CD4-positive, alpha-beta T cell treated with Interleukin-15 for 4 hours (primary cell): ENCODE measurements at regions not wholly inside any gene's neighbourhood (a gene's known extent, or its start where the extent isn't known, plus 50 kb on each side); places are given as distances from the start of the nearest gene placed in this dataset.

ENCODE experiments used
- DNase-seq: peaks from one replicate; pipeline ENCODE4 v3.0.0-alpha.2; 2020; ENCODE audit warnings: low spot score

DNA sequence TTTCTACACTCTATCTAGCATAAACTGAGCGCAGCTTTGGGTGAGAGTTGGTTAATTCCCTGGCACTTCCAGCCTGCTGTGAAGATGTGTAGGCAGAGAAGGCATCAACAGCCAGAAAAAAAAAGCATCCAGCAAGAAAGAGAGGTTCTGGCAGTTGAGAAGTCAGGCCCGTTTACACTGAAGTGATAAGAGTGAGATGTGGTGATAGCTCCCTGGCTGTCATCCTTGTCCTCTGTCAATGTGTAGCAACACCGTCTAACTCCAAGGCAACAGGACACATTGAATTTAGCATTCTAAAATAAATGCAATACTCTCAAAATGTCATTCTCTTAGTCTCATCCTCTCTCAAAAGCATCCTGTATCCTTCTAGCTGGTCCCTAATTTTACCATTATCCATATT is 193.6 kb upstream of the BTBD3 start:
- no peak for DNase-seq

DNA sequence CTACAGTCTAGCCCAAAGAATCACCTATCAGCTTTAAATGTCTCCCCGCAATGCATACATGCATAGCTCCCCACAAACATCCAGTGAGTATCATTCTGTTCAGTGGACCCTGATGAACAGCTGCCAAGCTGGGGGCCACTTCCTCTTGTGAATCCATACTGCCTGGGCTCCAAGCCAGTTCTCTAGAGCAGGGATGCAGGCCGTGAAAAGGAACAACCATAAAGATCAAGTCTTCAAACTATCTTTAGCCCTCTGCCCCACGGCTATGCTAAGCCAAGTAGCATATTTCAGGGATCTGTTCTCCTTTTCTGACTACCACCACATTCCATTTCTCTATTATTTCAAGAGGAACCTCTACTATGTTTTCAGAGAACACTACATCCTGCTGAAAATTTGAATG is 191.7 kb upstream of the BTBD3 start:
- no peak for DNase-seq

DNA sequence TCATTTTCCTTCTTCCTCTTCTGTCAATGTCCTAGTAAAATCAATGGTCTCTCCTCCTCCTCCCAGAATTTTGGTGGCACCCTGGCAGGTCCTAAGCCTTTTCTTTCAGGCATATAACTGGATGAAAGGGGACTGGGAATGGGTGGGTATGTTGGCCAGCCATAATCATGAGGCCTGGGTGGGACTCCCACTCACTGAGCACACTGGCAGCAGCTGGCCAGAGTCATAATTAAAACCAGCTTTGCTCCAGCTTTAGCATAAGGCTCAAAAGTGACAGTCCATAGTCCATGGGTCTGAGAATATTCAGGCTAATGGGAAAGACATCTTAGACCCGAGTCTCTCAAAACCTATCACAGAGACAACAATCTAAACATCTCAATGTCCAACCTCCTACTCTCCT is 190.0 kb upstream of the BTBD3 start:
- DNase-seq = no peak

DNA sequence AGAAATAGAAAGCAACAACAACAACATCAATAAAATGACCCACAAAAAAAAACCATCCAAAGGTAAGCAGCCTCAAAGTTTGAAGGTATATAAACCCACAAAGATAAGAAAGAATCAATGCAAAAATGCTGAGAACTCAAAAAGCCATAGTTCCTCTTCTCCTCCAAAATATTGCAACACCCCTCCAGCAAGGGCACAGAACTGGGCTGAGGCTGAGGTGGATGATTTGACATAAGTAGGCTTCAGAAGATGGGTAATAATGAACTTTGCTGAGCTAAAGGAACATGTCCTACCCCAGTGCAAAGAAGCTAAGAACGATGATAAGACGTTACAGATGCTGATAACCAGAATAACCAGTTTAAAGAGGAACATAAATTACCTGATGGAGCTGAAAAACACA is 188.8 kb upstream of the BTBD3 start:
- DNase-seq = no peak

- DNase-seq = no peak
Measured at GRCh38 chr20:11729806-11730205, 187.9 kb upstream of the BTBD3 start.

- DNase-seq = no peak
Measured at GRCh38 chr20:11734431-11734830, 183.3 kb upstream of the BTBD3 start.

DNA sequence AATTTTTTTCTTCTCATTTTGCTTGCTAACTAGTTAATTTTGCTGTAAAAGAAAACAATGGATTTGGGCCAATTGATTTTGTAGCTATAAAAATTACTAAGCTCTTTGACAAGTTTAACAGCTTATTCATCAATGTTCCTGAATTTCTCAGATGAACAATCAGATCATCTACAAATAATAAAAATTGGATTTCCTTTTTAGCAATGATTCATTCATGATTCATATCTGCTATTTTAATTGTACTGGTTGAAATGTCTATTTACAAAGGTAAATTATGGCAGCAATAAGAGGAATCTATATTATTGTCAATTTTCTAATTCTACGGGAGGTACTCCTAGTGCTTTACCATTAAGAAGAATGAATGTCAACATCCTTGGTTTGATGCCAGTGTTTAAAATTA is 178.8 kb upstream of the BTBD3 start:
- DNase-seq = no peak

DNA sequence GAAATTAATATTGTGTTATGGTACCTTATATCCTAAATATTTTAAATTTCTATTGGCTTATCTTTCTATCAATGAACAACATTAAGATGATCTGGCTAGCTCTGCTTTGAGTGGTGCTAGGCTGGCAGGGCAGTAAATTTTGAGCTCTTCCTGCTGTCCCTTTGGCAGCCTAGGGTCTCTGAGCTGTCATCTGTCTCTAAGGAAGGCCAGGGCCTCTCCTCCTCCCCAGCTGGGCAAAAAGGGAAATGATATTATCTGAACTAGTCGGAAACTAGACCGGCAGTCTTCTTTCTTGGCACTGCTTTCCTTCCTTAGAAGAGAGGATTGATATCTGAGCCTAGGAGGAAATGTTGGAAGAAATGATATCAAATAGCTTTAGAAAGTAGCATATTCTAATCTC is 176.7 kb upstream of the BTBD3 start:
- DNase-seq = no peak

DNA sequence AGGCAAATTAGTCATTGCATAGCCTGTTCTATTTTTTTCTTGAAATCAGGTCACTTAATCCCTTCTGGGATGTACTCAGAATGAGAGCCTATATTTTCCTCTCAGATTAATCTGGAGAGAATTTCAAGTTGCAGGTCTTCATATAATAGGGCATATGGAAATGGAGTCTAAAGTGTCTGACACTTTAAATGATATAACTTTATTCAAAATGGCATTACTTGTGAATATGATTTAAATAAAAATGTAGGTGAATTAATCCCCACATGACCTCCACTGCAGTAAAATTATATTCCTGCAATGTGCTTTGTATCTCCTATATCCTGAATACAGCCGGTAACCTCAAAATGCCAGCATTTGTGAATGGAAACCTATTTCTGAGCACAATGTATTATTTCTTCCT is 172.5 kb upstream of the BTBD3 start:
- DNase-seq = no peak

GRCh38 chr20:11748436-11748835 is 169.3 kb upstream of the BTBD3 start:
- DNase-seq = no peak

- DNase-seq = no peak
Measured at GRCh38 chr20:11752336-11752735, 165.4 kb upstream of the BTBD3 start.

DNA sequence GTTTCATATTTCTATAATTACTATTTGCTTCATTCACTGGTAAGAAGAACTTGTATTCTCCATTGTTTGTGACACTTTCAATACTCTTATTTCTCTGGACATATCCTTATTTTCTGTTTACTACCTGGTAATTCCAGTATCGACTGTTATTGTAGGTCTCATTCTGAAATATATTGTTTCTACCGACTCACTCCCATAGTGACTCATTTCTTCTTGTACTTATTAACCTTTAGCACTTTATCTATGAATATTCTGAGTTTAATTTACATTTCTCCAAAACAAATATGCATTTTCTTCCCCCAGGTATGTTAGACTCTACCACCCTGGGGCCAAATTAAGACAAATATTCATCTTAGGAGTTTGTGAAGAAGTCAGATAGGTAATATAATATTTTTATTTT is 164.5 kb upstream of the BTBD3 start:
- DNase-seq = no peak

GRCh38 chr20:11754451-11754850 is 163.2 kb upstream of the BTBD3 start:
- DNase-seq = no peak

DNA sequence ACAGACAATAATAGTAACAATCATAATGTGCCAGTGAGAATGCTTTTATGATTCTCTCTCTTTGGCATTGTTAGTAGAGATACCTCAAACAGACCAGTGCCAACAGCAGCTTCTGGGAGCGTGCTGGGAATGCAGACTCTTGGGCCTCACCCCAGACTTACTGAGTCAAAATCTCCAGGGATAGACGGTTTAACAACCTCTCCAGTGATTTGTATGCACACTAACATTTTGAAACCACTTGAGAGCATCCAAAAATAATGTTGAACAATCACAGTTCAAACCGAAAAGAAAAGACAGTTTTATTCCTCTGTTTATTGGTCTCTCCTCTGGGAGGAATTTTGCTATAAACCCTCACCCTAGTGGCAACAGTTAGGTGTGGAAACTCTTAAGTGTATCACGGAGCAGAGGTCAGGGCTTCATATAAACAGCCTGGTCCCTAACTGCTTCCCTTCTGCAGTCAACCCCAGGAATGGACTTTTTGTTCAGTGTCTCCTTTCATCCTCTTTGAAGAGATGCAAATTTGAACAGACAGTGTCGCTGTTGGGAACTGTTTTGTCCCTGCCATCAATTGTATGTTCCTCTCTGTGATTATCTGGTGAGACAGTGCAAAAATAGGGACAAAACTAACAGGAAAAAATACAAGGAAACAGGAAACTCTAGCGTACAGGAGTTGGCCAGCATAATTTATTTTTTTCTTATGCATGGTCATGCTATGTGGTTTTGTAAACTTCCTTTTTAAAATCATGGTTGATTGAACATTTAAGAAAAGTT is 162.4 kb upstream of the BTBD3 start:
- DNase-seq = no peak

- no peak for DNase-seq
Measured at GRCh38 chr20:11761497-11761896, 156.2 kb upstream of the BTBD3 start.

- DNase-seq = no peak
Measured at GRCh38 chr20:11766961-11767360, 150.7 kb upstream of the BTBD3 start.

DNA sequence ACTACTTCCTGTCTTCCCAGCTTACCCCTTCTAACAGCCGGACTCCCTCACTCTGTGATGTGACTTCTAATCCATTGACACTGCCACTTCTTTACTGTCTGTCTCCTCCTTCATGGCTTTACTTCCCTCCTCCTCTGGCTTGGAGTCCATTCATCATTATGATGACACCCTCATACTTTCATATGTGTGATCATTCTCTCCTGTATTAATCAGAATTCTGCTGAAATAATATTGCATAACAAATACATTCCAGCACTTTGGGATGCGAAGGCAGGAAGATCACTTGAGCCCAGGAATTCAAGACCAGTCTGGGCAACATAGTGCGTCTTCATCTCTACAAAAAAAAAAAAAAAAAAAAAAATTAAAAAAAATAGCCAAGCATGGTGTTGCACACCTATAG is 147.9 kb upstream of the BTBD3 start:
- DNase-seq = no peak

GRCh38 chr20:11772226-11772730 is 145.4 kb upstream of the BTBD3 start:
- DNase-seq = no peak

- no peak for DNase-seq
Measured at GRCh38 chr20:11776687-11777086, 141.0 kb upstream of the BTBD3 start.

- DNase-seq = no peak
Measured at GRCh38 chr20:11777387-11778205, 140.1 kb upstream of the BTBD3 start.

DNA sequence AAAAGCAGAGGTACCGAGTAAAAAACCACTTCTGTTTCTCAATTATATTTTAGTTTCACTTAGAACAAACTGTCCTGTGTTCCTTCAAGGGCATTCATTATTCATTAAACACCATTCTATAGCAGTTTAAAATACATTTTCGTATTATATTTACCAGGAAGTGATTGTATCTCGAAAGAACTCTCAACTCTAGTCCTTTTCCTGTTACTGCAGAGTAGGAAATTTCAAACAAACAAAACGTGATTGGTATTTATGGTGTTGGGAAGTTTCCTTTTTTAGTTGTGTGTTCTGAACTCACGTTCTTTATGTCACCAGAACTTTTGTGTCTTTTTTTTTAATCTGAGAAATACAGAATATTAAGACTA is 139.5 kb upstream of the BTBD3 start:
- no peak for DNase-seq

DNA sequence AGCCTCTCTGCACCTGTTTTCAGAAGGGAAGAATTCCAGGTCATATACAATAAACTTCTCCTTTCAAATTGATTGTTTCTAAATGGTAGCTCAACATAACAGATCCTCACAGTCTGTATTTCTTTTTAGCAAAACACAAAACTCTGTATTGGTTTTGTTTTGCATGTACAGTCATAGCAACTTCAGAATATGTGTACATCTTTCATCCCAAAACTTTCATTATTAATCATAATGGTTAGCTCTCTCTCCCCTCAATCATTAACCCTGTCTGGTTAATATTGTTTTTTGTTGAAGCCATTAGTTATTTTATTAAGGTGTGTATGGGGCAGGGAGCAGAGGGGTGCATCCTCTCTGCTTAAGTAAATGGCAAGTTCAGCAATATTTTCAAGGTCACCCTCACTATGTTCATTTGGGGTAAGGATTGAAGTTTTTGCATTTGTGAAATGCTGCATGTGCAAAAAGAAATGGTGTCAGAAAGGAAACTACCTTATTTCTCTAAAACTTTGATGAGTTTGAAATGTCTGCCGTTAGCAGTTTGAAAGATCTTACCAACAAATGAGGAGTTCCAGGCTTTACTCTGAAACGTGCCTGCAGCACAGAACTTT is 136.8 kb upstream of the BTBD3 start:
- no peak for DNase-seq
